Left kidney (tissue), 1 donor: ENCODE measurements at regions not wholly inside any gene's neighbourhood (a gene's known extent, or its start where the extent isn't known, plus 50 kb on each side); places are given as distances from the start of the nearest gene placed in this dataset.
A peak's percentile ranks its signal among the peaks of the same experiment; 100 is the strongest.

Experiments
- DNase-seq: peaks from one replicate; pipeline ENCODE4 v3.0.0-alpha.2; 2013

- no peak for DNase-seq
Measured at GRCh38 chr7:12741951-12742575, 54.6 kb downstream of the ARL4A start.

GRCh38 chr7:12746211-12746610, 58.8 kb downstream of the ARL4A start:
- no peak for DNase-seq

GRCh38 chr7:12747687-12748306, 60.4 kb downstream of the ARL4A start:
- DNase-seq = no peak

- no peak for DNase-seq
Measured at GRCh38 chr7:12749069-12749468, 61.6 kb downstream of the ARL4A start.

GRCh38 chr7:12749746-12750145, 62.3 kb downstream of the ARL4A start:
- DNase-seq = no peak

- DNase-seq = no peak
Measured at GRCh38 chr7:12751764-12752163, 64.3 kb downstream of the ARL4A start.

GRCh38 chr7:12754179-12754578, 66.7 kb downstream of the ARL4A start:
- no peak for DNase-seq

- no peak for DNase-seq
Measured at GRCh38 chr7:12756821-12757220, 69.4 kb downstream of the ARL4A start.

GRCh38 chr7:12757443-12757842, 70.0 kb downstream of the ARL4A start:
- DNase-seq = no peak

- peak; percentile 25 for DNase-seq
Measured at GRCh38 chr7:12759151-12759550, 71.7 kb downstream of the ARL4A start.

- DNase-seq = no peak
Measured at GRCh38 chr7:12761111-12761510, 73.7 kb downstream of the ARL4A start.

- DNase-seq = no peak
Measured at GRCh38 chr7:12761691-12762090, 74.3 kb downstream of the ARL4A start.

- no peak for DNase-seq
Measured at GRCh38 chr7:12764458-12764891, 77.0 kb downstream of the ARL4A start.

- DNase-seq = no peak
Measured at GRCh38 chr7:12765431-12766100, 78.1 kb downstream of the ARL4A start.

- no peak for DNase-seq
Measured at GRCh38 chr7:12766416-12766815, 79.0 kb downstream of the ARL4A start.

- no peak for DNase-seq
Measured at GRCh38 chr7:12768948-12769347, 81.5 kb downstream of the ARL4A start.

- no peak for DNase-seq
Measured at GRCh38 chr7:12769444-12769843, 82.0 kb downstream of the ARL4A start.

- DNase-seq = no peak
Measured at GRCh38 chr7:12770227-12770975, 83.0 kb downstream of the ARL4A start.

GRCh38 chr7:12771378-12771877, 84.0 kb downstream of the ARL4A start:
- DNase-seq = peak; percentile 64

- DNase-seq = no peak
Measured at GRCh38 chr7:12772768-12773167, 85.3 kb downstream of the ARL4A start.

GRCh38 chr7:12777257-12777656, 89.8 kb downstream of the ARL4A start:
- DNase-seq = no peak

GRCh38 chr7:12779947-12780346, 92.5 kb downstream of the ARL4A start:
- DNase-seq = no peak
